Dendritic cell treated with granulocyte-macrophage colony-stimulating factor and Interleukin-4, amounts not matched to agents 40 ng/mL and 50 ng/mL, for 4 days (primary cell): ENCODE measurements at regions not wholly inside any gene's neighbourhood (a gene's known extent, or its start where the extent isn't known, plus 50 kb on each side); places are given as distances from the start of the nearest gene placed in this dataset.

Experiments
- H3K27ac Mint-ChIP-seq: one replicate; pipeline ENCODE4 v1.8.0; 2022; ENCODE audit warnings: mild to moderate bottlenecking, mixed read lengths
- H3K27me3 Mint-ChIP-seq: one replicate; pipeline ENCODE4 v1.8.0; 2022; ENCODE audit warnings: mild to moderate bottlenecking, mixed read lengths
- H3K36me3 Mint-ChIP-seq: one replicate; pipeline ENCODE4 v1.8.0; 2022; ENCODE audit warnings: low read depth, mixed read lengths
- H3K4me1 Mint-ChIP-seq: one replicate; pipeline ENCODE4 v1.8.0; 2022; ENCODE audit warnings: low read depth, mixed read lengths
- H3K4me3 Mint-ChIP-seq: one replicate; pipeline ENCODE4 v1.8.0; 2022; ENCODE audit warnings: mild to moderate bottlenecking, moderate library complexity, mixed read lengths
- H3K9me3 Mint-ChIP-seq: one replicate; pipeline ENCODE4 v1.8.0; 2022; ENCODE audit warnings: mixed read lengths
- intact Hi-C: fragments of 100-400 bp; cut with micrococcal nuclease; formaldehyde crosslinking; loops from one replicate; pipeline ENCODE4 v1.15.0; 2022

GRCh38 chr5:74174366-74174765, 466.2 kb downstream of the ENC1 start:
- Mint-ChIP-seq H3K36me3 (no peaks in the 10 kb centered on the region), H3K4me3 (no peak overlapping the region), H3K27me3 (peaks cover 9% of the 10 kb centered on the region), H3K4me1 (peaks cover 5% of the 10 kb centered on the region), H3K27ac (no peak overlapping the region), H3K9me3 (no peaks in the 10 kb centered on the region)
- intact Hi-C loops: no loop called here

GRCh38 chr5:74173665-74174064, 466.9 kb downstream of the ENC1 start:
- Mint-ChIP-seq H3K4me3 (no peak overlapping the region), H3K27ac (no peak overlapping the region), H3K36me3 (no peaks in the 10 kb centered on the region), H3K4me1 (peaks cover 5% of the 10 kb centered on the region), H3K9me3 (no peaks in the 10 kb centered on the region), H3K27me3 (peaks cover 9% of the 10 kb centered on the region)
- intact Hi-C loops: no loop called here

DNA sequence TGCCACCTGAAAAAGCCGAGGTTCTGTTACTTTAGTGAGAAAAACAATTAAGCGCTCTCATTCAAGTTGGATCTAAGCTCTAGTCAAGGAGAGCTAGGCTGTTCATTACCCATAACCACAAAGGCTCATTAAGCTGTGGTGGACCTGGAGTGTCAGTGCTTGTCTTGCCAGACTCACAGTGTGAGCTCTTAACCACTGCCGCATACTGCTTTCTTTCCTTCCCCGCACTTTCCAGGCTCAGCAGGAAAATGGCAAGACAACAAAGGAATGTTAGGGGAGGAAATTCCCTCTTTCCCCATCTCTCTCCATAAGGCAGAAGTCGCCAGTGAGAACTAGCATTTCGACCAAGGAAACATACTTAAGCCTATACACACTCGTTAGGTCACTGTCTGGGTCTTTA, 467.3 kb downstream of the ENC1 start:
- Mint-ChIP-seq H3K27ac (no peak overlapping the region), H3K4me3 (no peak overlapping the region), H3K27me3 (peaks cover 9% of the 10 kb centered on the region), H3K9me3 (no peaks in the 10 kb centered on the region), H3K36me3 (no peaks in the 10 kb centered on the region), H3K4me1 (peaks cover 5% of the 10 kb centered on the region)
- intact Hi-C loops: no loop called here

- H3K4me1 Mint-ChIP-seq: peaks cover 5% of the 10 kb centered on the region
- intact Hi-C loops: no loop called here
- peaks cover 4% of the 10 kb centered on the region for H3K27me3 Mint-ChIP-seq
- no peaks in the 10 kb centered on the region for H3K36me3 Mint-ChIP-seq
- no peak overlapping the region for H3K4me3 Mint-ChIP-seq
- no peak overlapping the region for H3K27ac Mint-ChIP-seq
- H3K9me3 Mint-ChIP-seq: no peaks in the 10 kb centered on the region
These were observed 470.8 kb downstream of the ENC1 start for GRCh38 chr5:74169701-74170100.

GRCh38 chr5:74167930-74168315, 472.6 kb downstream of the ENC1 start:
- intact Hi-C loops: no loop called here
- Mint-ChIP-seq H3K27me3 (peaks cover 2% of the 10 kb centered on the region), H3K4me1 (peaks cover 5% of the 10 kb centered on the region), H3K27ac (no peak overlapping the region), H3K9me3 (no peaks in the 10 kb centered on the region), H3K36me3 (no peaks in the 10 kb centered on the region), H3K4me3 (no peak overlapping the region)

DNA sequence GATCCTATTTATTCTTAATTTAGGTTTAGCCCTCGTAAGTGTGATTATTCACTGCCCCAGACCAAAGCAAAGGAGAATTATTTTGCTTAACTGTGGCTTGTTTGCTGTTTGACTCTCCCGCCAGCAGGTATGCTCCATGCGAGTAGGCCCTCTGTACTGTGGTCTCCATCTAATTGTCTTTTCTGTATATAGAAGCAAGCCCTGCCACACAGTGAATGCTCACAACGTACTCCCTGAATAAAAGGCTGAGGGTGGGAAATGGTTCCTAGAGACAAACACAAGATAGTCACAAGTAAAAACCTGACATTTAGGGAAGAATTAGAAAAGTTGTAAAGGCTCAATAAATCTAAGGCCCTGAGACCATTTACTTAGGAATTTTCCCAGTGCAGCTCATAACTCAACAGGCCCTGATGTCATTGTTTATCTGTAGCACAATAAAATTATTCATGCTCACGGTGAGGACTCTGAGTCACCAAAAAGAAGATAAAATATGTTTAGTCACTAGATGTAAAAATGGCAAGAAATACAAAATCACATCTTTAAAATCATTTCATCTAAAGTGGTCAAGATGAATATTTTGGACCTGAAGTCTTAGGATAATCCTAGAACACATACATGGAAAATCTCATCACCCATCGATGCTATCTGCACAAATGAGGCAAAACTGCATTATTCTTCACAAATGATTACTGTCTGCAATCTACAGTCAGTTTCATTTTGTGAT, 473.2 kb downstream of the ENC1 start:
- H3K4me1 Mint-ChIP-seq: no peaks in the 10 kb centered on the region
- no peaks in the 10 kb centered on the region for H3K27me3 Mint-ChIP-seq
- no peaks in the 10 kb centered on the region for H3K36me3 Mint-ChIP-seq
- no peaks in the 10 kb centered on the region for H3K9me3 Mint-ChIP-seq
- intact Hi-C loops: no loop called here
- H3K4me3 Mint-ChIP-seq: no peak overlapping the region
- no peak overlapping the region for H3K27ac Mint-ChIP-seq

- peaks cover 1% of the 10 kb centered on the region for H3K27me3 Mint-ChIP-seq
- H3K36me3 Mint-ChIP-seq: no peaks in the 10 kb centered on the region
- no peaks in the 10 kb centered on the region for H3K4me1 Mint-ChIP-seq
- no peaks in the 10 kb centered on the region for H3K9me3 Mint-ChIP-seq
- H3K4me3 Mint-ChIP-seq: no peak overlapping the region
- intact Hi-C loops: no loop called here
- H3K27ac Mint-ChIP-seq: no peak overlapping the region
These were observed 474.5 kb downstream of the ENC1 start for GRCh38 chr5:74166064-74166463.

GRCh38 chr5:74164725-74165235, 475.7 kb downstream of the ENC1 start:
- Mint-ChIP-seq H3K4me3 (no peak overlapping the region), H3K27ac (no peak overlapping the region), H3K27me3 (peaks cover 1% of the 10 kb centered on the region), H3K4me1 (no peaks in the 10 kb centered on the region), H3K36me3 (no peaks in the 10 kb centered on the region), H3K9me3 (no peaks in the 10 kb centered on the region)
- intact Hi-C loops: no loop called here

DNA sequence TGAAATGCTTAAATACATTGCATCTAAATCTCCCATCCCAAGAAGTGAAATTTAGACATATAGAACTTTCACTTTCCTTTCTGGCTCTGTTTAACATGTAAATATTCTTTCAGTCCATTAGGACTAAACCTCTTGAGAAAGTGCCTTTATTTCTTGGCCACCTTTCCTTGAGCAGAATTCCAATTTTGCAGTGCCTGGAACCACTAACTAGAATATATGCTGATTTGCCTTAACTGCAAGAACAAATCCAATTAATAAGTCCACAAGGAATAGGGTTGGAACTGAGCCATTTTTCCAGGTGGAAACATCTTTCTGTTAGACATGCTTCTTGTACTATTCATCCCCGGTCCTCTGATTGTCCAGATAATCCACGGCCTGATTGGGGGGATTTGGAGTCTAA, 478.0 kb downstream of the ENC1 start:
- Mint-ChIP-seq H3K4me3 (no peak overlapping the region), H3K27me3 (peaks cover 11% of the 10 kb centered on the region), H3K4me1 (no peaks in the 10 kb centered on the region), H3K9me3 (no peaks in the 10 kb centered on the region), H3K36me3 (no peaks in the 10 kb centered on the region), H3K27ac (no peak overlapping the region)
- intact Hi-C loops: no loop called here

GRCh38 chr5:74161170-74161569, 479.4 kb downstream of the ENC1 start:
- intact Hi-C loops: no loop called here
- Mint-ChIP-seq H3K4me1 (no peaks in the 10 kb centered on the region), H3K27ac (no peak overlapping the region), H3K9me3 (no peaks in the 10 kb centered on the region), H3K36me3 (no peaks in the 10 kb centered on the region), H3K4me3 (no peak overlapping the region), H3K27me3 (peaks cover 11% of the 10 kb centered on the region)

GRCh38 chr5:74156728-74157383, 483.7 kb downstream of the ENC1 start:
- H3K4me3 Mint-ChIP-seq: no peak overlapping the region
- H3K27ac Mint-ChIP-seq: no peak overlapping the region
- no peaks in the 10 kb centered on the region for H3K36me3 Mint-ChIP-seq

GRCh38 chr5:74155501-74155900, 485.0 kb downstream of the ENC1 start:
- peaks cover 2% of the 10 kb centered on the region for H3K4me1 Mint-ChIP-seq
- no peak overlapping the region for H3K4me3 Mint-ChIP-seq
- H3K27me3 Mint-ChIP-seq: peaks cover 9% of the 10 kb centered on the region
- H3K9me3 Mint-ChIP-seq: no peaks in the 10 kb centered on the region
- intact Hi-C loops: no loop called here
- H3K36me3 Mint-ChIP-seq: no peaks in the 10 kb centered on the region
- H3K27ac Mint-ChIP-seq: no peak overlapping the region

More at GRCh38 chr5:74156728-74157383, 483.7 kb downstream of the ENC1 start:
- no peaks in the 10 kb centered on the region for H3K9me3 Mint-ChIP-seq
- no peaks in the 10 kb centered on the region for H3K4me1 Mint-ChIP-seq
- intact Hi-C loops: no loop called here
- peaks cover 10% of the 10 kb centered on the region for H3K27me3 Mint-ChIP-seq

- peaks cover 7% of the 10 kb centered on the region for H3K27me3 Mint-ChIP-seq
- no peak overlapping the region for H3K4me3 Mint-ChIP-seq
- no peaks in the 10 kb centered on the region for H3K36me3 Mint-ChIP-seq
- no peaks in the 10 kb centered on the region for H3K9me3 Mint-ChIP-seq
- intact Hi-C loops: no loop called here
- no peak overlapping the region for H3K27ac Mint-ChIP-seq
- peaks cover 12% of the 10 kb centered on the region for H3K4me1 Mint-ChIP-seq
These were observed 486.0 kb downstream of the ENC1 start for GRCh38 chr5:74154526-74154925.

DNA sequence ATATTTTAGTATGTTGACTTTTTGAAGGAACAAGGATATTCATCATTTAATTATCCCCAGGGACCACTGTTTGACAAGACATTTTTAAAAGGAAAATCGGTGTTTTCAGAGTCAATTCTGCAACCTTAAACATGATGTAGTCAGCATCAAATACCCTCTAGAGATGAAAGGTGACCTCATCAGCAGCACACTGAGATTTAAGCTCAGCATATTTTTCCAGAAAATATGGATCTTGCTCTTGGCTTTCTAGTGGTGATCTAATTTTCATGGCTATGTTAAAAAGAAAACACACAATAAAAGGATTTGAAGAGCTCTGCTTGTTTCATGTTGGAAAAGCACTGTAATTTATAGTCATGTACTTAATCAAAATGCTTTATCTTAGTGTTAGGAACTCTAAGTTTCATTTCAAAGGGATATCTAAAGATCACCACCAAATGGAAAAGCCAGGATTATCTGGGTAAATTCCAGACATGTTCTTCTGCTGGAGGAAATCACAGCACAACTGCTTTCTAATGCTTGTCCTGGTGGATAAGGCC, 487.2 kb downstream of the ENC1 start:
- Mint-ChIP-seq H3K36me3 (no peaks in the 10 kb centered on the region), H3K4me1 (peaks cover 20% of the 10 kb centered on the region), H3K9me3 (no peaks in the 10 kb centered on the region), H3K27me3 (peaks cover 2% of the 10 kb centered on the region), H3K4me3 (no peak overlapping the region), H3K27ac (no peak overlapping the region)
- intact Hi-C loops: no loop called here
